GM19324 (cell line): ENCODE measurements at regions not wholly inside any gene's neighbourhood (a gene's known extent, or its start where the extent isn't known, plus 50 kb on each side); places are given as distances from the start of the nearest gene placed in this dataset.
"Not testable (repeated sequence)": the region's sequence is repeated elsewhere in the genome, so short reads cannot be mapped to it uniquely, and the experiment has no call there.

Source experiments
- ATAC-seq: cut with Tn5 transposase; IDR thresholded peaks from one replicate; pipeline ENCODE4 v1.9.1; 2021; ENCODE audit warnings: mild to moderate bottlenecking, moderate library complexity; ENCODE audit not compliant: unreplicated experiment, low FRiP score

GRCh38 chr3:21041621-21042020 lies 709.4 kb downstream of the ZNF385D start:
- no peak for ATAC-seq

- no peak for ATAC-seq
Measured at GRCh38 chr3:21036888-21037287, 714.1 kb downstream of the ZNF385D start.

GRCh38 chr3:21028412-21028811 lies 722.6 kb downstream of the ZNF385D start:
- no peak for ATAC-seq

GRCh38 chr3:21024563-21024962 lies 726.4 kb downstream of the ZNF385D start:
- no peak for ATAC-seq

GRCh38 chr3:21020681-21021080 lies 730.3 kb downstream of the ZNF385D start:
- no peak for ATAC-seq

GRCh38 chr3:21020043-21020442 lies 731.0 kb downstream of the ZNF385D start:
- ATAC-seq: no peak

GRCh38 chr3:21017115-21017852 lies 733.7 kb downstream of the ZNF385D start:
- no peak for ATAC-seq

- ATAC-seq: no peak
Measured at GRCh38 chr3:21013566-21013965, 737.4 kb downstream of the ZNF385D start.

GRCh38 chr3:20999661-21000060 lies 751.3 kb downstream of the ZNF385D start:
- no peak for ATAC-seq

- no peak for ATAC-seq
Measured at GRCh38 chr3:20997183-20997582, 753.8 kb downstream of the ZNF385D start.

GRCh38 chr3:20990896-20991295 lies 760.1 kb downstream of the ZNF385D start:
- no peak for ATAC-seq

GRCh38 chr3:20989653-20990052 lies 761.4 kb downstream of the ZNF385D start:
- not testable (repeated sequence) for ATAC-seq

- no peak for ATAC-seq
Measured at GRCh38 chr3:20984594-20985205, 766.3 kb downstream of the ZNF385D start.

GRCh38 chr3:20975188-20975651 lies 775.8 kb downstream of the ZNF385D start:
- ATAC-seq: no peak

GRCh38 chr3:20974396-20974795 lies 776.6 kb downstream of the ZNF385D start:
- ATAC-seq: no peak

- not testable (repeated sequence) for ATAC-seq
Measured at GRCh38 chr3:20970807-20971206, 780.2 kb downstream of the ZNF385D start.

- not testable (repeated sequence) for ATAC-seq
Measured at GRCh38 chr3:20967485-20967884, 781.5 kb upstream of the SGO1 start.

- no peak for ATAC-seq
Measured at GRCh38 chr3:20958161-20958560, 772.2 kb upstream of the SGO1 start.

GRCh38 chr3:20945892-20946291 lies 759.9 kb upstream of the SGO1 start:
- ATAC-seq: no peak

GRCh38 chr3:20935791-20936190 lies 749.8 kb upstream of the SGO1 start:
- no peak for ATAC-seq

- no peak for ATAC-seq
Measured at GRCh38 chr3:20931834-20932233, 745.8 kb upstream of the SGO1 start.

- no peak for ATAC-seq
Measured at GRCh38 chr3:20930034-20930433, 744.0 kb upstream of the SGO1 start.
